ENCODE measurements at regions not wholly inside any gene's neighbourhood (a gene's known extent, or its start where the extent isn't known, plus 50 kb on each side); places are given as distances from the start of the nearest gene placed in this dataset.

GRCh38 chr5:3373391-3373790 lies 222.2 kb upstream of the IRX1 start:
- TF ChIP-seq CTCF (IDR thresholded peaks at IDR 0.05) (no peak), ZFX (IDR thresholded peaks at IDR 0.05; ENCODE audit: borderline replicate concordance) (no peak)
